Skeletal muscle satellite cell (primary cell): ENCODE measurements at regions not wholly inside any gene's neighbourhood (a gene's known extent, or its start where the extent isn't known, plus 50 kb on each side); places are given as distances from the start of the nearest gene placed in this dataset.

ENCODE experiments used
- H3K27me3 ChIP-seq: 2 replicates; pipeline ENCODE4 v1.7.0; 2013; ENCODE audit warnings: low read length; ENCODE audit not compliant: control insufficient read depth, insufficient read depth
- H3K36me3 ChIP-seq: 2 replicates; pipeline ENCODE4 v1.7.0; 2013; ENCODE audit warnings: mild to moderate bottlenecking, control low read depth, low read length; ENCODE audit not compliant: insufficient read depth
- H3K4me1 ChIP-seq: 2 replicates; pipeline ENCODE4 v1.7.0; 2013; ENCODE audit warnings: low read length; ENCODE audit not compliant: control insufficient read depth, insufficient read depth
- H3K4me2 ChIP-seq: 2 replicates; pipeline ENCODE4 v1.7.0; 2013; ENCODE audit warnings: mild to moderate bottlenecking, low read length
- H3K4me3 ChIP-seq: 2 replicates; pipeline ENCODE4 v1.7.0; 2013; ENCODE audit warnings: low read length
- H3K9ac ChIP-seq: 2 replicates; pipeline ENCODE4 v1.7.0; 2013; ENCODE audit warnings: mild to moderate bottlenecking, low read depth, low read length, moderate library complexity
- H3K9me3 ChIP-seq: replicated peaks from 2 replicates; pipeline ENCODE4 v1.7.0; 2013; ENCODE audit warnings: mild to moderate bottlenecking, control low read depth, low read length

DNA sequence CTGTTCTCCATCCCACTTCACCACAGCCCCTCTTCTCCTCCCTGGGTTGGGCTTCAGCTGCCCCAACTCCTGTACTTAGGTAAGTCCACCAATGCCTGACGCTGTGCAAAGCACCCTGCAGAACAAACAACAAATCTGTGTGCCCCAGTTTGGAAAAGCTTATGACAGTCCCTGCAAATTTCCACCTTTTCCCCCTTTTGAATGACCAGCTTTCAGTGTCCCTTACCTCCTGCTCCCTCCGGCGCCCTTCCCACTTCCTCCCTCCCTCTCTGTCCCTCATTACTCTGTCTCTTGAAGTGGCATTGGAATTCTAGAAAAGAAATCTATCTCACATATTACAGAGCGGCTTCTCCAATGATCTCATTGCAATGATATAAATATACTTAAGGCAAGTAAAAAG is 352.9 kb upstream of the B3GAT1 start:
- Histone ChIP-seq H3K4me2 (no peak overlapping the region), H3K4me3 (no peak overlapping the region), H3K27me3 (no peaks in the 10 kb centered on the region), H3K9ac (no peak overlapping the region), H3K4me1 (no peaks in the 10 kb centered on the region), H3K9me3 (peaks cover 24% of the 10 kb centered on the region), H3K36me3 (no peaks in the 10 kb centered on the region)

DNA sequence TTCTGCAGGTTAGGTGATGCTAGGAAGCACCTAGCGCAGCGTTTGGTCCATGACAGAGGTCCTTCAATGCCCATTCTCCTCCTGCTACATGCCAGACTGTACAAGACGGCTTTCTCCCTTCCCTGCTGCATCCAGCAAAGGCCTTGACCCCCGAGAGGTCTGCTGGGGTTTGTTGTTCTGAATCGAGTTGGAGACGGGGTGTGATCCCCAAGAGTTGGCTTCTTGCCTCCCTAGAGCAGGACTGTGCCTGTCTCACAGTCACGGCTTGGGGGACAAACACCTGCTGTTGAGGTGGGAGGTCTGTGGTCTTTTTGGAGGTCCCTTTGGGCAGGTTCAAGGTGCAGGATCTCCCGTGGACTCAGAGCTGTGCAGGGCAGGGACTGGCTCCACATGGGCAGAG is 352.3 kb upstream of the B3GAT1 start:
- Histone ChIP-seq H3K9ac (no peak overlapping the region), H3K4me1 (no peaks in the 10 kb centered on the region), H3K9me3 (peaks cover 24% of the 10 kb centered on the region), H3K4me2 (no peak overlapping the region), H3K36me3 (no peaks in the 10 kb centered on the region), H3K4me3 (no peak overlapping the region), H3K27me3 (no peaks in the 10 kb centered on the region)

DNA sequence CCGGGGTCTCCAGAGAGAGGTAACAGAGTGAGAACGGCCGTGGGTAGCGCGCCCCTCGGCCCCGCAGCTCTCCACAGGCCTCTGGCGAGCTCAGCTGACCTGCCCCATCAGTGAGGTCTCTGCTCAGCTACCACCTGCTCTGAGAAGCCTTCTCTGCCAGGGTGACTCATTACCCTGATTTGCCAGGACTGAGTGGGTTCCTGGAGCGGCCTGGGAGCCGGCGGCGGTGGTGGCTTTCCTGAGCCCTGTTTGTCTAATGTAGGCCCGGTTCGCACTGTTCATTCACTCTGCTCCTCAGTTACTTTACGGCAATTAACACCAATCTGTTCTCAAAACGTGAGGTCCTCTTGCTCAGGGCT is 351.0 kb upstream of the B3GAT1 start:
- no peak overlapping the region for H3K4me2 ChIP-seq
- H3K36me3 ChIP-seq, result no peaks in the 10 kb centered on the region
- no peaks in the 10 kb centered on the region for H3K4me1 ChIP-seq
- H3K4me3 ChIP-seq, result peak overlapping the region; percentile 61
- H3K9me3 ChIP-seq, result peaks cover 27% of the 10 kb centered on the region
- H3K27me3 ChIP-seq, result no peaks in the 10 kb centered on the region
- H3K9ac ChIP-seq, result peak overlapping the region; percentile 30

DNA sequence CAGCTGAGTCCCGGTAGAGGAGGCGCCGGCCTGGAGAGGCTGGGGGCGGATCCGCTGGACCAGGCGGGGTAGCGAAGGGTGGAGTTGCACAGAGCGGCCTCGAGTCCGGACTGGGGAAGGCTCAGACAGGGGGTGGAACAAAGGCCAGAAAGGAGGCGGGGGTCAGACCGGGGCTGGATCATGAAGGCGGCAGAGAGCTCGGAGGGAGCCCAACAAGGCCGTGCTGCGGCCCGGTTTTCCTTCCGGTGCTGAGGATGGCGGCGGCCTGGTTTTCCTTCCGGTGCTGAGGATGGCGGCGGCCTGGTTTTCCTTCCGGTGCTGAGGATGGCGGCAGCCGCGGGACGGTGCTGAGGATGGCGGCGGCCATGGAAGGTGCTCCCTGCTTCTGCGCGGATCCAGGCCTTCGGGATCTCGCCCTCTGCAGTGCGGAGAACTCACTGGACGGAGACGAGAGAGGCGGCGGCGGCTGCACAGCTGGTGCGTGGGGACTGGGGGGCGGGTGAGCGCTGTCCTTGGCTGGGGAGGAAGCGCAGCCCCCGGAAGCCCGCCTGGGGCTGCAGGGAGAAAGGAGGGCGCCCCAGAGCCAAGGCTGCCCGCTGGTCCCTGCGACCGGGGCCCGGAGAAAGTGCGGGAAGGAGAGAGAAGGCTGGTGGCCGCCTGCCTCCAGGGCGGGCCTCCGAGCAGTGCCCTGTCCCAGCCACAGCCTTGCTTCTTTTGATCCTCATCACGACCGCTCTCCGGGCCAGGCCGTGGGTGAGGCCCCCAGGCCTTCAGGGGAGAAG is 350.4 kb upstream of the B3GAT1 start:
- H3K36me3 ChIP-seq, result no peaks in the 10 kb centered on the region
- peak overlapping the region; percentile 61 for H3K4me3 ChIP-seq
- peak overlapping the region; percentile 30 for H3K9ac ChIP-seq
- no peaks in the 10 kb centered on the region for H3K27me3 ChIP-seq
- H3K9me3 ChIP-seq, result peaks cover 33% of the 10 kb centered on the region
- H3K4me2 ChIP-seq, result no peak overlapping the region
- H3K4me1 ChIP-seq, result no peaks in the 10 kb centered on the region

DNA sequence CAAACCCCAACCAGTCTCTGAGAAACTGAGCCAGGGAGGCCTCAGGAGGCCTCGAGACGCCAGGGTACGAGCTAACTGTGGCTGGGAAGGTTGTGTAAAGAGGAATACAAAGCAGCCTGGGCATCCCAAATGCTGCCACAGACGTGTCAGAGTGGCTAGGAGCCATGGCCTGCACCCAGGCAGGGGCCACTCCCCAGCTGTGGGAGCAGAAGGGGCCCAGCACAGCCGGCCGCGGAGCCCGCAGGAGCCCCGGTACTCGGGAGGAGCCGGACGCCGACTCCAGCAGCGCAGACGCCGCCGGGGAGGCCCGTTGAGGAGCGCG is 349.8 kb upstream of the B3GAT1 start:
- Histone ChIP-seq H3K27me3 (no peaks in the 10 kb centered on the region), H3K9ac (peak overlapping the region; percentile 30), H3K4me2 (no peak overlapping the region), H3K36me3 (no peaks in the 10 kb centered on the region), H3K4me3 (peak overlapping the region; percentile 45), H3K4me1 (no peaks in the 10 kb centered on the region), H3K9me3 (peaks cover 34% of the 10 kb centered on the region)

DNA sequence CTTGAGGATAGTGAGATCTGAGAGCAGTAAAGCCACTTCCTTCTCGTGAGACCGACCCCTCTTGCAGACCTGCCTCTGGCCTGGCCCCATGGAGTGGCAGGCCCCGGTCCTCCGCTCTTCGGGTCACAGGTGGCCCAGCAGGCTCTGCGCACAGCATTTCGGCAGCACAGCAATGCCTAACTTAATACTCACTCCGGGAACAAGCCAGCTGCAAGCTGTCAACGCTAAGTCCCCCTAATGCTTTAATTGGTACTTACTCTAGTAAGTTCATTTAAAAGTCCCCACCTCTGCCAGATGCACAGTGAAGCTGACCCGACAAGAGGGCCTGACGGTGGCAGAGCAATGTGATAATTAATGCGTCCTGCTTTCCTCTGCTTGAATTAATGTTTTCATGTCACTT is 349.3 kb upstream of the B3GAT1 start:
- no peak overlapping the region for H3K9ac ChIP-seq
- no peaks in the 10 kb centered on the region for H3K36me3 ChIP-seq
- H3K27me3 ChIP-seq, result no peaks in the 10 kb centered on the region
- H3K4me1 ChIP-seq, result no peaks in the 10 kb centered on the region
- H3K4me2 ChIP-seq, result no peak overlapping the region
- no peak overlapping the region for H3K4me3 ChIP-seq
- peaks cover 34% of the 10 kb centered on the region for H3K9me3 ChIP-seq

DNA sequence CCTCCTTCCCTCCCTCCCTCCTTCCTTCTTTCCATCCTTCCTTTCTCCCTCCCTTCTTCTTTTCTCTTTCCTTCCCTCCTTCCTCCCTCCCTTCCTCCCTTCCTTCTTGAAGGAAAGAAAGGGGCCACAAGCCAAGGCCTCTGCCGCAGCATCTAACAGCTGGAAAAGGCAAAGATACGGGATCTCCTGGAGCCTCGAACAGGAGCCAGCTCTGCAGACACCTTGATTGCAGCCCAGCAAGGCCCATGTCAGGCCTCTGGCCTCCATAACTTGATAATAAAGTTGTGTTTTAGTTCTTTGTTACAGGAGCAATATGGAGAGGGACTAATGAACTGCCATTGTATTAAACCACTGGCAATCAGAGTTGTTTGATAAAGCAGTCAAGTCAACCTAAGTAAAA is 348.9 kb upstream of the B3GAT1 start:
- Histone ChIP-seq H3K4me1 (no peaks in the 10 kb centered on the region), H3K9ac (no peak overlapping the region), H3K36me3 (no peaks in the 10 kb centered on the region), H3K9me3 (peaks cover 31% of the 10 kb centered on the region), H3K4me2 (no peak overlapping the region), H3K4me3 (no peak overlapping the region), H3K27me3 (no peaks in the 10 kb centered on the region)

DNA sequence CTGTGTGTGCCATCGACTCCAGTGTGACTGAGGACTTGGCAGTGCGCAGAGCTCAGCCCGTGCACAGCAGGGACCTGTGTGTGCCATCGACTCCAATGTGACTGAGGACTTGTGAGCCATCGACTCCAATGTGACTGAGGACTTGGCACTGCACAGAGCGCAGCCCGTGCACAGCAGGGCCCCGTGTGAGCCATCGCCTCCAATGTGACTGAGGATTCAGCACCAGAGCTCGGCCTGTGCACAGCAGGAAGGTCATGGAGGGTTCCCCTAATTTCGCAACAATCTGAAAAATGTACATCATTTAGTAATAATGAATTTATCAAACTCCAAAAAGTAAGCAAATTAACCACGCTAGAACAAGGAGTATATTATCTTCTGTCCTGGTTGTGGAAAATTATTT is 348.3 kb upstream of the B3GAT1 start:
- Histone ChIP-seq H3K4me1 (no peaks in the 10 kb centered on the region), H3K36me3 (no peaks in the 10 kb centered on the region)

DNA sequence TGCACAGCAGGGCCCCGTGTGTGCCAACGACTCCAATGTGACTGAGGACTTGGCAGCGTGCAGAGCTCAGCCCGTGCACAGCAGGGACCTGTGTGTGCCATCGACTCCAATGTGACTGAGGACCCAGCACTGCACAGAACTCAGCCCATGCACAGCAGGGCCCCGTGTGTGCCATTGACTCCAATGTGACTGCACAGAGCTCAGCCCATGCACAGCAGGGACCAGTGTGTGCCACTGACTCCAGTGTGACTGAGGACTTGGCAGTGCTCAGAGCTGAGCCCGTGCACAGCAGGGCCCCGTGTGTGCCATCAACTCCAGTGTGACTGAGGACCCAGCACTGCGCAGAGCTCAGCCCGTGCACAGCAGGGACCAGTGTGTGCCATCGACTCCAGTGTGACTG is 347.8 kb upstream of the B3GAT1 start:
- peaks cover 21% of the 10 kb centered on the region for H3K9me3 ChIP-seq
- H3K27me3 ChIP-seq, result no peaks in the 10 kb centered on the region
- H3K4me3 ChIP-seq, result no peak overlapping the region
- no peak overlapping the region for H3K9ac ChIP-seq
- H3K4me2 ChIP-seq, result no peak overlapping the region
- no peaks in the 10 kb centered on the region for H3K4me1 ChIP-seq
- H3K36me3 ChIP-seq, result no peaks in the 10 kb centered on the region

More for the DNA sequence above, 348.3 kb upstream of the B3GAT1 start:
- H3K4me2 ChIP-seq, result no peak overlapping the region
- no peak overlapping the region for H3K9ac ChIP-seq
- no peaks in the 10 kb centered on the region for H3K27me3 ChIP-seq
- no peak overlapping the region for H3K4me3 ChIP-seq
- peaks cover 24% of the 10 kb centered on the region for H3K9me3 ChIP-seq

DNA sequence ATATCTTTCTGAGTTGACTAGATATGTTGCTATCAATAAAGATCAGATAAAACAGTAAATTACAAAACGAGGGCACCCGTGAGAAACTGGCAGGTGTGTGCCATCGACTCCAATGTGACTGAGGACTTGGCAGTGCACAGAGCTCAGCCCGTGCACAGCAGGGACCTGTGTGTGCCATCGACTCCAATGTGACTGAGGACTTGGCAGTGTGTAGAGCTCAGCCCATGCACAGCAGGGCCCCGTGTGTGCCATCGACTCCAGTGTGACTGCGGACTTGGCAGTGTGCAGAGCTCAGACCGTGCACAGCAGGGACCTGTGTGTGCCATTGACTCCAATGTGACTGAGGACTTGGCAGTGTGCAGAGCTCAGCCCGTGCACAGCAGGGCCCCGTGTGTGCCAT is 347.2 kb upstream of the B3GAT1 start:
- H3K27me3 ChIP-seq, result no peaks in the 10 kb centered on the region
- H3K9me3 ChIP-seq, result peaks cover 23% of the 10 kb centered on the region
- no peaks in the 10 kb centered on the region for H3K36me3 ChIP-seq
- no peak overlapping the region for H3K4me3 ChIP-seq
- H3K4me1 ChIP-seq, result no peaks in the 10 kb centered on the region
- no peak overlapping the region for H3K4me2 ChIP-seq
- no peak overlapping the region for H3K9ac ChIP-seq

DNA sequence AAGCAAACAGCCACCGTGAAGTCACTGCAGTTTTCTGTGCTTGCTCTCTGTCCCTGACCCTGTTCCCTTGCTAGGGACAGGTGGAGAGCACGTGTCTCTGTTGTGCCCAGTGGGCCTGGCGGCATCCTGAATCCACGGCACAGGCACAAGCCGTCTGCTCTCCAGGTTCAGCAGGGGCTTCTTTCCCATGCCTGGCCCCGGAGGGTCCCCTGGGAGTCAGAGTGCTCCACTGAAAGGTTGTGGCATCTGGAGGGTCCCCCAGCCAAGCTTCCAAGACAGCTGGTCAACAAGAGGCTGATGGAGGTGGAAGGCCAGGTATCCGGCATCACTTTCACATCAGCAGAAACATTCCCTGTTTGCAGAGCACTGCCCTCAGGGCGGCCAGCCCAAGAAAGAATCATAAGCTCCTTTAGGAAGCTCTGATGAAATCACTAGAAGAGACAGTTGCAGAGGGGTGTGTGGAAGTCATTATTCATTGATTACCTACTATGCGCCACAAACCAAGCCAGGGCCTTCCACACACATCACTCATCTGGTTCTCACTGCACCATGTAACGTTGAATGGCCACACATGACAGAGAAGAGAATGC is 346.4 kb upstream of the B3GAT1 start:
- Histone ChIP-seq H3K9ac (no peak overlapping the region), H3K36me3 (no peaks in the 10 kb centered on the region), H3K4me2 (no peak overlapping the region), H3K4me1 (no peaks in the 10 kb centered on the region), H3K4me3 (no peak overlapping the region), H3K27me3 (no peaks in the 10 kb centered on the region), H3K9me3 (peaks cover 21% of the 10 kb centered on the region)

DNA sequence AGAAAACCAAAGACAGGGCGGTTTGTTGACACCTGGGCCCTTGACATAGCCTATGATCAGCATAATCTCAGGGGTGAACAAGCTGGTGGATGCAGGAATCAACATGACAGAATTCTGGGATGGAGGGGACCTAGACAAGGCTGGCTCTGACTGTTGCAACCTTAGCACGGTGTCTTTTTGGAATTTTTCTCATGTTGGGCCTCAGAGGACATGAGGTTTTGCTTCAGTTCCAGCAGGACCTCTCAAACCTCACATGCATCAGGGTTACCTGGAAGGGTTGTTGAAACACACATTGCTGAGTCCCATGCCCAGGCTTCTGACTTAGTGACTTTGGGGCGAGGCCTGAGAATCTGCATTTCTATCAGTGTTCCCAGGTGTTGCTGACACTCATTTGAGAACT is 345.6 kb upstream of the B3GAT1 start:
- Histone ChIP-seq H3K36me3 (no peaks in the 10 kb centered on the region), H3K4me1 (no peaks in the 10 kb centered on the region), H3K4me2 (no peak overlapping the region), H3K27me3 (no peaks in the 10 kb centered on the region), H3K9ac (no peak overlapping the region), H3K4me3 (no peak overlapping the region), H3K9me3 (peaks cover 27% of the 10 kb centered on the region)
